GM18502 (cell line): ENCODE measurements at regions not wholly inside any gene's neighbourhood (a gene's known extent, or its start where the extent isn't known, plus 50 kb on each side); places are given as distances from the start of the nearest gene placed in this dataset.
A peak's percentile ranks its signal among the peaks of the same experiment; 100 is the strongest.

Source experiments
- ATAC-seq: cut with Tn5 transposase; IDR thresholded peaks from one replicate; pipeline ENCODE4 v1.9.1; 2021; ENCODE audit warnings: mild to moderate bottlenecking; ENCODE audit not compliant: unreplicated experiment, poor library complexity

DNA sequence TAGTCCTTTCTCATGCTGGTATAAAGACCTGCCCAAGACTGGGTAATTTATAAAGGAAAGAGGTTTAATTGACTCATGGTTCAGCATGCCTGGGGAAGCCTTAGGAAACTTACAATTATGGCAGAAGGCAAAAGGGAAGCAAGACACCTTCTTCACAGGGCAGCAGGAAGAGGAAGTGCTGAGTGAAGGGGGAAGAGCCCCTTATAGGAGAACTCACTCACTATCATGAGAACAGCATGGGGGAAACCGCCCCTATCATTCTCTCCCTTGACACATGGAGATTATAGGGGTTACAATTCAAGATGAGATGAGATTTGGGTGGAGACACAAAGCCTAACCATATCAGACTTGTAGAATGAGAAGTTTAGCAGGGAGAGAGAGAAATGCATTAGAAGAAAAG, 373.3 kb upstream of the DIAPH2 start:
- no peak for ATAC-seq

DNA sequence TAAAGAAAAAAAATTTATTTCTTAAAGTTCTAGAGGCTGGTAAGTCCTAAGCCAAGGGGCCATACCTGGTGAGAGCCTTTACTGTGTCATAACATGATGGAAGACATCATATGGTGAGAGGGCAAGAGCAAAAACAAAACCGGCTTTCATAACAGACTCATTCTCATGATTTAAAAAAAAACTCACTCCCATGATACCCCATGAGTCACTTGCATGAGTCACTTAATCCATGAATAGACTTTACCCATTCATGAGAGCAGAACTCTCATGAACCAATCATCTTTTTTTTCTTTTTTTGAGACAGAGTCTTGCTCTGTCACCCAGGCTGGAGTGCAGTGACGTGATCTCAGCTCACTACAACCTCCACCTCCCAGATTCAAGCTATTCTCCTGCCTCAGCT, 369.7 kb upstream of the DIAPH2 start:
- no peak for ATAC-seq

GRCh38 chrX:96361844-96362243, 322.8 kb upstream of the DIAPH2 start:
- ATAC-seq = no peak

GRCh38 chrX:96372313-96373046, 312.2 kb upstream of the DIAPH2 start:
- ATAC-seq = peak; percentile 84

- peak; percentile 14 for ATAC-seq
These were observed 311.6 kb upstream of the DIAPH2 start for GRCh38 chrX:96373047-96373355.

DNA sequence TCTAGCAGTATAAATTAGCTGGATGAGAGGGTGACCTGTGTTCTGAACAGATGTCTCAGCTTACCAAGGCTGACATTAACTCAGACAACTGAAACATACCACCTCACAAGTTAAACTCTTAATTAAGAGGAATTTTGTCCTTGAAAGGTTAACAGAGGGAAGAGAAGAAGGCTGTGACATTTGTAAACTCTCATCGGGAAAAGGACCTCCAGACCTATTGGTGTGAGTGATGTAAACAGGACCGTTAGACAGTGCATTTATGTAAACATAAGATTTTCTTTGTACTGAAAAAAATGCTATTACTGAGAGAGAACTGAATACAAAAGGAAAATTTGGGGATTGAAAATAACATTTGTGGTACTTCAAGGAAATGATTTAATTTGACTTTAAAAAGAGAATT, 308.4 kb upstream of the DIAPH2 start:
- ATAC-seq = no peak

- no peak for ATAC-seq
These were observed 304.7 kb upstream of the DIAPH2 start for GRCh38 chrX:96379951-96380350.

- no peak for ATAC-seq
These were observed 302.6 kb upstream of the DIAPH2 start for GRCh38 chrX:96382018-96382417.

DNA sequence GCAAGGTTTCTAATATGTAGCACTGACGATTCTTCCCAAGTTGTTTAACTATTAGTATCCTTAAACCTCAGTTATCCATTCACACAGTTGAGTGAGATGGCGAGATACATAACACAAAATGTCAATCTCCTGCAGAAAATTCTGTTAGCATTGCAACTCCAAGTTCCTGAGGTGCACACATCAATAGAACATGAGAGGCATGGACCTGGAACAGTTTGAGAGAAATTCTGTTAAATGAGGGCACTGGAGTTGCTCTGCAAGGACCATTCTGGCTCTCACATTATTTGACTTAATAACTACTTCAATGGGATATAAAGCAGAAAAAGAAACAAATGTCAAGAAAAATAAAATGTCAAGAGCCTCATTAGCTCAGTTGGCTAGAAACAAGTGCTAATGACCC, 301.2 kb upstream of the DIAPH2 start:
- ATAC-seq = no peak

DNA sequence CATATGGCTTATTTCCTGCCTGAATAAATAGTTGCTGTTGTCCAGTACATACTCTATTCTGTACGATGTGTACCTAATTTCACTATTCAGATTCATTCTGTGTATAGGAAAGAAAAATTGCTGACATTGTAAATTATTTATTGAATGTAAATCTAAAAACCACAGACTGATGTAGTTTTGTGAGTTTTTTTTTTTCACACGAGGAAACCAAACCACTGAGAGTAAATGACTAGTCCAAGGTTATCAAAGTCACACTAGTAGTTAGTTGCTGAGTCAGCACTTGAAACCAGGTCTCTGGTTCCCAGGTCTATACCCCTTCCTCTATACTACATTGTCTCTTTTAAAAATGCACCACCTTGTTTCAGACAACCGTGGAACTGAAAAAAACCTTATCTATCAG, 298.3 kb upstream of the DIAPH2 start:
- ATAC-seq = no peak

DNA sequence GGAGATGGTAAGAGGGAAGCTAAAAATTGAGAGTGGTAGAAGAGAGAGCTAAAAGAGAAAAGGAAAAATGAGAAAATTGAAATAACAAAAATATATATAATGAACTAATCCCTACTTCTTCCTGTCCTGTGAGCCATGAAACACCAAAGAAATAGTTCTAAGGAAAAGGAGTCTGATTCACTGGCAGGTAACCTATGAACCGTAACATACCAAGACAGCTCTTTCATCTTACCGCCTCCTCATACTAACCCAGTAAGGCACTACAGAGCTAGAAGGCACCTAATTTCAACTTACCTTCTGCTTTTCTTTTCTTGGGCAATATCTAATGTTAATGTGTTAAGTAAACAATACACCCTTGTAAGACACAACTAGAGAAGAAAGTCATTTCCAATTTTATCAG, 297.7 kb upstream of the DIAPH2 start:
- no peak for ATAC-seq

DNA sequence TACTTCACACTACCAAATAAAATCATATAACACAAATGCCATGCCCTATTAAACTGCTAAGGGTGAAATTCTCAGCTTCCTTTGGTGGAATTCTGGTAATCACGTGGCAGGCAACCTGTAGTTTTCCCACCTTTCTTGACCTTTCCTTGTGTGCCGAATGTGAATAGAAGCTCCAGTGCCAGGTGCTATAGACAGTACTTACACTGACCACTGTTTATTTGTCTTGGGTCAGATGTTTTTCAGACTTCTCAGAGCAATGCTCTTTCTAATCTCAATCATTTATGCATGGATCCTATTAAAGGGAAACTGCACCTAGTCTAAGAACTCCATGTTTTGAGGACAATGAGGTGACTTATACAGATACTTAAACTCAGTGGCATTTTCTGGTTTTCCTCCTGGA, 296.8 kb upstream of the DIAPH2 start:
- ATAC-seq = no peak

- ATAC-seq = no peak
These were observed 295.2 kb upstream of the DIAPH2 start for GRCh38 chrX:96389281-96390047.

DNA sequence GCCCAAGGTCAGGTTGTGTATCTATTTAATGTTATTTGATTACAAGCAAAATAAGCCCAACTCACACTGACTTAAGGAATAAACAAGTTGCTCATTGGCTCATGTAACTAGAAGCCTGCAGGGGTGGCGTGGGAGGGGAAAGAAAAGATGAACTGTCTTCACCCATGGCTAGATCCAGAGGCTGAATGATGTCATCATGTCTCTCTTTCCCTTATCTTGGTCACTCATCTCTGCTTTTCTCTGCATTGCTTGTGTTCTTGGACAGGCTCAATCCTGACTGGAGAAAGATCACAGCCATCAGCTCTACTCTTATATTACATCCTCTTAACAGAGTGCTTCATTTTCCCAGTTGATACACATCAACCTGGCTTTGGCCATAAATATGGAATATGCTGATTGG, 290.0 kb upstream of the DIAPH2 start:
- ATAC-seq = no peak

- ATAC-seq = no peak
These were observed 281.2 kb upstream of the DIAPH2 start for GRCh38 chrX:96403446-96403845.

- no peak for ATAC-seq
These were observed 278.8 kb upstream of the DIAPH2 start for GRCh38 chrX:96405842-96406241.

DNA sequence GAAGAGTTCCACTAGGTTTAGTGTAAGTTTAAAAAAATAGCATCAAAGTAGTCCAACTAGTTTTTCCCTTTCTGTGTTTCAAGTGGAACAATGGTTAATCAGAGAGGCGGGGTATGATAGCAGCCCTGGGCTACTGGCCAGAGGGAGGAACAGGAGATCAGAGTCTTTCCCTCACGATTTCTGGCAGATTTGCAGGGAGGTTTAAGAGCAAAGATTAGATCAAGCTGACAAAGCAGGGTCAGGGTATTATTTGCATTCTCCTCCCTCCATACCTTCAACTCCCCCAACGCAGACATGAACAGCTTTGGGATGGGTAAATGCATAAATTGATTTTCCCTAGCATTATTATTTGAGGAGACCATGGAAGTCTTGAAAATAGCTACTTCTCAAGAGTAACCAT, 277.6 kb upstream of the DIAPH2 start:
- no peak for ATAC-seq

- no peak for ATAC-seq
These were observed 277.1 kb upstream of the DIAPH2 start for GRCh38 chrX:96407501-96407900.

DNA sequence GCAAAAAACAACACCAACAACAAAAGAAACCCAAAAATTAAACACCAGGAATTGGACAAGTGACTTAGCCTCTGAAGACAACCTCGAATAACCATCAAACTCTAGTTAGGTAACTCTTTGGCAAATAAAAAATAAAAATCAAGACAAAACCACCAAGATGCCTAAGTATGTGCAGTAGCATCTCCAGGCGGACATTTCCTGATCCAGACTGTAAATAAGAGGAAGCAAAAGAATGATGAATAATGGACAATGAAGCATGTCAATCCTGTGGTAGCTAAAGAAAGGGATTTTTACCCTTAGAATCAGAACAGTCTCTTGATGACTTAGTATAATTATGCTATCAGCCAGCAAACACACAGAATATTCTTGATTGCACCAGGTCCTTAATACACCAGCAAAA, 276.7 kb upstream of the DIAPH2 start:
- no peak for ATAC-seq

DNA sequence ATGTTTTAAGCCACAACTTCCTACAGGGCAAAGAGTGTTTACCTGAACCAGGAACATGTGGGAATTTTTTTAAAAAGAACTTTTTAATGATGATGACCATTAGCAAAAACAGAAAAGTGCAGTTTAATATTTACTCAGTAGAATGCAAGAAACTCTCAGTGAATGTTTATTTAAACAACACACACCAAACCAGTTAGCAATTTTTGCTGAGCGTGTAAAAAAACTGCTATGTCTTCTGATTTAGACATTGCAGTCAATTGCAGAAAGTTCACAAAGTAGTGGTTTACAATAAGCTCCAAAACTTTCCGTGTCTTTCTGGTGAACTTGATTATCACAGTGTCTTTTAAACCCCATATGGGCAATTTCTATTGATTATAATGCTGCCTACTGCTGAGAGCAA, 273.7 kb upstream of the DIAPH2 start:
- no peak for ATAC-seq

- no peak for ATAC-seq
These were observed 266.9 kb upstream of the DIAPH2 start for GRCh38 chrX:96417695-96418094.

DNA sequence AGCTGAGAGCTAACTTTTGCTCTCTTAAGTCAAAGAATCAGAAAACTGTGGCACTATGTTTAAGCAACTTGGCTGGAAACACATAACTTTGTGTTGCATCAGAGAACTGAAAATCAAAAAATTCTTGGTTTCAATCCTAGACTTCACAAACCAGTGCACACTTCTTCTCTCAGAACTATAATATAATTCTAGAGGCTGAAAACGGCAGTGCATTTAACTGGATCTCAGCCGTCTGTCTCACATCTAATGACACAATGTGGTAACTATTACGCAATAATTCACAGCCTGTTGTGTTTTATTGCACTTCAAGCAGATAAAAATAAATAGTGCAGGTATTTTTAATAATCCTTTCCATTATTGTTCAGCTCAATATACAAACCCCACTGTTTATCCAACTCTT, 260.6 kb upstream of the DIAPH2 start:
- ATAC-seq = no peak
